Posterior vena cava (tissue), 2 donors: ENCODE measurements at regions not wholly inside any gene's neighbourhood (a gene's known extent, or its start where the extent isn't known, plus 50 kb on each side); places are given as distances from the start of the nearest gene placed in this dataset.

ENCODE experiments used
- DNase-seq: peaks from one replicate; pipeline ENCODE4 v3.0.0-alpha.2; 2020; ENCODE audit warnings: low spot score
- intact Hi-C, 2 donors: fragments of 100-400 bp; cut with DNase I; formaldehyde crosslinking; loops; one replicate each; pipeline versions ENCODE4 v1.14.1 to v1.14.2; 2022 to 2023
- donor health status: DM: yes; HTN: yes; CAD: no.
- donor health status: DM: yes; HTN: yes; CAD: no.

- no peak for DNase-seq
- intact Hi-C loops = no loop called here
These were observed 56.5 kb downstream of the CT47B1 start for GRCh38 chrX:120819126-120819525.

- intact Hi-C loops = no loop called here
These were observed 61.7 kb downstream of the CT47B1 start for GRCh38 chrX:120813982-120814381.

GRCh38 chrX:120801426-120801825 is 74.2 kb downstream of the CT47B1 start:
- no peak for DNase-seq
- intact Hi-C loops = no loop called here

More at GRCh38 chrX:120813982-120814381, 61.7 kb downstream of the CT47B1 start:
- DNase-seq = no peak

- intact Hi-C loops = no loop called here
- no peak for DNase-seq
These were observed 78.3 kb downstream of the CT47B1 start for GRCh38 chrX:120797188-120797851.

GRCh38 chrX:120795301-120795700 is 80.4 kb downstream of the CT47B1 start:
- DNase-seq = no peak
- intact Hi-C loops = no loop called here

GRCh38 chrX:120794525-120794975 is 81.1 kb downstream of the CT47B1 start:
- no peak for DNase-seq
- intact Hi-C loops = no loop called here

GRCh38 chrX:120793098-120793497 is 82.6 kb downstream of the CT47B1 start:
- intact Hi-C loops = no loop called here
- no peak for DNase-seq

GRCh38 chrX:120791013-120791643 is 84.5 kb downstream of the CT47B1 start:
- intact Hi-C loops = no loop called here
- peak; percentile 81 for DNase-seq

- no peak for DNase-seq
- intact Hi-C loops = no loop called here
These were observed 85.1 kb downstream of the CT47B1 start for GRCh38 chrX:120790552-120790951.

GRCh38 chrX:120790118-120790517 is 85.5 kb downstream of the CT47B1 start:
- DNase-seq = no peak
- intact Hi-C loops = no loop called here

- intact Hi-C loops = no loop called here
- no peak for DNase-seq
These were observed 94.3 kb downstream of the CT47B1 start for GRCh38 chrX:120781403-120781802.

- intact Hi-C loops = no loop called here
- no peak for DNase-seq
These were observed 99.7 kb downstream of the CT47B1 start for GRCh38 chrX:120775959-120776358.

GRCh38 chrX:120774606-120775005 is 101.1 kb downstream of the CT47B1 start:
- intact Hi-C loops = no loop called here
- DNase-seq = no peak

GRCh38 chrX:120773801-120774200 is 101.9 kb downstream of the CT47B1 start:
- no peak for DNase-seq
- intact Hi-C loops = no loop called here

GRCh38 chrX:120769576-120770341 is 105.9 kb downstream of the CT47B1 start:
- DNase-seq = no peak
- intact Hi-C loops = no loop called here

- intact Hi-C loops = no loop called here
- no peak for DNase-seq
These were observed 107.0 kb downstream of the CT47B1 start for GRCh38 chrX:120768681-120769080.

GRCh38 chrX:120768254-120768653 is 107.4 kb downstream of the CT47B1 start:
- intact Hi-C loops = no loop called here
- DNase-seq = no peak

- DNase-seq = no peak
- intact Hi-C loops = no loop called here
These were observed 112.4 kb downstream of the CT47B1 start for GRCh38 chrX:120763269-120763668.

GRCh38 chrX:120761810-120762209 is 113.9 kb downstream of the CT47B1 start:
- no peak for DNase-seq
- intact Hi-C loops = no loop called here

GRCh38 chrX:120759685-120760084 is 116.0 kb downstream of the CT47B1 start:
- no peak for DNase-seq
- intact Hi-C loops = no loop called here
